Activated B cell treated with CpG ODN at 0.5 μM for 24 hours (primary cell): ENCODE measurements at regions not wholly inside any gene's neighbourhood (a gene's known extent, or its start where the extent isn't known, plus 50 kb on each side); places are given as distances from the start of the nearest gene placed in this dataset.

Source experiments
- ATAC-seq: fragments of 200-7000 bp; cut with Tn5 transposase; one replicate; pipeline ENCODE4 v1.10.0; 2021; ENCODE audit warnings: low read depth, mild to moderate bottlenecking, moderate library complexity
- CTCF ChIA-PET: fragments of 350-600 bp; sonication (Branson Sonifier 250); formaldehyde crosslinking; loops from one replicate; lab custom pipeline; 2021; ENCODE audit warnings: antibody characterized with exemption; lab: Charles Lee
- POLR2A ChIA-PET: fragments of 350-600 bp; sonication (Branson Sonifier 250); formaldehyde crosslinking; loops from one replicate; lab custom pipeline; 2021; ENCODE audit warnings: antibody characterized with exemption; lab: Charles Lee
- DNase-seq: peaks from one replicate; pipeline ENCODE4 v3.0.0; 2022
- H3K27ac Mint-ChIP-seq: one replicate; pipeline ENCODE4 v1.8.0; 2020; ENCODE audit warnings: mixed read lengths
- H3K27me3 Mint-ChIP-seq: one replicate; pipeline ENCODE4 v1.8.0; 2021; ENCODE audit warnings: mixed read lengths
- H3K36me3 Mint-ChIP-seq: one replicate; pipeline ENCODE4 v1.8.0; 2021; ENCODE audit warnings: low read depth, mixed read lengths
- H3K4me1 Mint-ChIP-seq: one replicate; pipeline ENCODE4 v1.8.0; 2021; ENCODE audit warnings: mixed read lengths
- H3K4me3 Mint-ChIP-seq: one replicate; pipeline ENCODE4 v1.8.0; 2020; ENCODE audit warnings: mild to moderate bottlenecking, mixed read lengths
- H3K9me3 Mint-ChIP-seq: one replicate; pipeline ENCODE4 v1.8.0; 2020; ENCODE audit warnings: mixed read lengths
- CTCF ChIP-seq: fragments of 200-600 bp; IDR thresholded peaks from one replicate; pipeline ENCODE4 v1.8.0; 2022; ENCODE audit warnings: antibody characterized with exemption, mild to moderate bottlenecking
- intact Hi-C: fragments of 100-400 bp; cut with micrococcal nuclease; formaldehyde crosslinking; loops from one replicate; pipeline ENCODE4 v1.15.1; 2024

GRCh38 chr20:12294678-12295077 lies 377.0 kb downstream of the BTBD3 start:
- no peak for TF ChIP-seq CTCF
- no peak for ATAC-seq
- DNase-seq = no peak
- H3K36me3 Mint-ChIP-seq = no peaks in the 10 kb centered on the region
- peaks cover 21% of the 10 kb centered on the region for H3K9me3 Mint-ChIP-seq
- intact Hi-C loops = no loop called here
- no peak overlapping the region for H3K4me3 Mint-ChIP-seq
- H3K4me1 Mint-ChIP-seq = no peaks in the 10 kb centered on the region
- H3K27me3 Mint-ChIP-seq = no peaks in the 10 kb centered on the region
- POLR2A ChIA-PET = no interaction called here
- CTCF ChIA-PET = no interaction called here
- no peak overlapping the region for H3K27ac Mint-ChIP-seq

GRCh38 chr20:12305188-12305950 lies 387.7 kb downstream of the BTBD3 start:
- Mint-ChIP-seq H3K36me3 (no peaks in the 10 kb centered on the region), H3K4me3 (no peak overlapping the region), H3K27me3 (no peaks in the 10 kb centered on the region), H3K4me1 (no peaks in the 10 kb centered on the region), H3K27ac (no peak overlapping the region), H3K9me3 (peaks cover 8% of the 10 kb centered on the region)
- no peak for DNase-seq
- TF ChIP-seq CTCF = no peak
- ATAC-seq = no peak
- intact Hi-C loops = no loop called here
- ChIA-PET POLR2A (no interaction called here), CTCF (no interaction called here)

GRCh38 chr20:12306107-12306506 lies 388.4 kb downstream of the BTBD3 start:
- H3K27ac Mint-ChIP-seq = no peak overlapping the region
- CTCF ChIA-PET = no interaction called here
- no peaks in the 10 kb centered on the region for H3K27me3 Mint-ChIP-seq
- ATAC-seq (no peak), DNase-seq (no peak)
- no peak for TF ChIP-seq CTCF
- POLR2A ChIA-PET = no interaction called here
- H3K4me3 Mint-ChIP-seq = no peak overlapping the region
- intact Hi-C loops = no loop called here
- H3K4me1 Mint-ChIP-seq = no peaks in the 10 kb centered on the region
- H3K9me3 Mint-ChIP-seq = peaks cover 8% of the 10 kb centered on the region
- no peaks in the 10 kb centered on the region for H3K36me3 Mint-ChIP-seq

GRCh38 chr20:12311094-12311865 lies 393.6 kb downstream of the BTBD3 start:
- no peaks in the 10 kb centered on the region for H3K27me3 Mint-ChIP-seq
- peaks cover 3% of the 10 kb centered on the region for H3K9me3 Mint-ChIP-seq
- no peaks in the 10 kb centered on the region for H3K36me3 Mint-ChIP-seq
- no peak overlapping the region for H3K27ac Mint-ChIP-seq
- ATAC-seq (no peak), DNase-seq (no peak)
- intact Hi-C loops = no loop called here
- H3K4me3 Mint-ChIP-seq = no peak overlapping the region
- no peaks in the 10 kb centered on the region for H3K4me1 Mint-ChIP-seq
- no peak for TF ChIP-seq CTCF
- POLR2A ChIA-PET = no interaction called here
- CTCF ChIA-PET = no interaction called here

GRCh38 chr20:12315652-12316051 lies 398.0 kb downstream of the BTBD3 start:
- Mint-ChIP-seq H3K4me1 (no peaks in the 10 kb centered on the region), H3K9me3 (peaks cover 2% of the 10 kb centered on the region), H3K27me3 (no peaks in the 10 kb centered on the region), H3K36me3 (no peaks in the 10 kb centered on the region), H3K4me3 (no peak overlapping the region), H3K27ac (no peak overlapping the region)
- intact Hi-C loops = no loop called here
- ATAC-seq (no peak), DNase-seq (no peak)
- POLR2A ChIA-PET = no interaction called here
- no peak for TF ChIP-seq CTCF
- CTCF ChIA-PET = no interaction called here
